ENCODE measurements at regions not wholly inside any gene's neighbourhood (a gene's known extent, or its start where the extent isn't known, plus 50 kb on each side); places are given as distances from the start of the nearest gene placed in this dataset.

DNA sequence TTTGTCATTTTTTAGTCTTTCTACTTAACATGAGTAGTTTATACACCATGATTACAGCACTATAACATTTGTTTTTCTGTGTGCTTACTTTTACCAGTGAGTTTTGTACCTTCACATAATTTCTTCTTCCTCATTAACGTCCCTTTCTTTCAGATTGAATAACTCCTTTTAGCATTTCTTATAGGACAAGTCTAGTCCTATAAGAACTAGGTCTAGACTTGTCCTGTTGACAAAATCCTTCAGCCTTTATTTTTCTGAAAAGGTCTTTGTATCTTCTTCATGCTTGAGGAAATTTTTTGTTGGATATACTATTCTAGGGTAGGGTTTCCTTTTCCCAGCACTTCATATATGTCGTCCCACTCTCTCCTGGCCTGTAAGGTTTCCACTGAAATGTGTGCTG is 253.3 kb upstream of the ARHGAP24 start:
- Mint-ChIP-seq H3K36me3 (no peaks in the 10 kb centered on the region), H3K9me3 (peaks cover 14% of the 10 kb centered on the region), H3K27ac (no peak overlapping the region), H3K4me1 (no peaks in the 10 kb centered on the region), H3K4me3 (no peak overlapping the region), H3K27me3 (no peaks in the 10 kb centered on the region)
- no peak for DNase-seq
- CTCF ChIA-PET: no interaction called here

DNA sequence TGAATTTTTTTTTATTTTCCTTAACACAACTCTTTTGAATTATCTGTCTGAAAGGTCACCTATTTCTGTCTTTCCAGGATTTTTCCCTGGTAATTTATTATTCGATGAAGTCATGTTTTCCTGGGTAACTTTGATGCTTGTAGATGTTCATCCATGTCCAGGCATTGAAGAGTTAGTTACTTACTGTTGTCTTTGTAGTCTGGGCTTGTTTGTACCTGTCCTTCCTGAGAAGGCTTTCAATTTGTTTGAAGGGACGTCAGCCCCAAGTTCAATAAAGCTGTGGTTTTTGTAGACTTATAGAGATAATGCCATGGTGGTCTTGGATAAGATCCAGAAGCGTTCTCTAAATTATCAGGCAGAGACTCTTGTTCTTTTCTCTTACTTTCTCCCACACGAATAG is 252.4 kb upstream of the ARHGAP24 start:
- CTCF ChIA-PET: no interaction called here
- H3K27me3 Mint-ChIP-seq: no peaks in the 10 kb centered on the region
- peaks cover 6% of the 10 kb centered on the region for H3K9me3 Mint-ChIP-seq
- H3K4me3 Mint-ChIP-seq: no peak overlapping the region
- no peak for DNase-seq
- H3K27ac Mint-ChIP-seq: no peak overlapping the region
- no peaks in the 10 kb centered on the region for H3K36me3 Mint-ChIP-seq
- no peaks in the 10 kb centered on the region for H3K4me1 Mint-ChIP-seq

GRCh38 chr4:85228264-85228663 is 246.7 kb upstream of the ARHGAP24 start:
- DNase-seq: no peak
- Mint-ChIP-seq H3K4me3 (no peak overlapping the region), H3K27ac (no peak overlapping the region), H3K27me3 (no peaks in the 10 kb centered on the region), H3K4me1 (no peaks in the 10 kb centered on the region), H3K36me3 (no peaks in the 10 kb centered on the region), H3K9me3 (no peaks in the 10 kb centered on the region)
- CTCF ChIA-PET: no interaction called here

DNA sequence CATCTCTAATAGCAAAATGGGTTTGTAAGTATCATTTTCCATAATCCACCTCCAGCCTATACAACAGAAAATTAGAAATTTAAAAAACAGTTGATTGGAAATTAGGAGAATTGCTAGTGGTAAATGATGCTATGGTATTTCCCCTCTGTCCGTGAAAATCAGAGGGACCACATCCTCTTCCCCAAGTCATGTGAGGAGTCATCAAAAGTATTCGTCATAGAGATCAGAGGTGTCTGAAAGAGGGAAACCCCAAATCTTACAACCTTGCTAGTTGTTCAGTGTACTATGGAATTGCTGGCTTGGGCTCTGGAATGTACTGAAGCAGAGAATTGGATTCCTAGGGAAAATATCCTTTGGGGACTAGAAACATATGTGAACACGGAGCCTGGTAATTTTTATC is 241.4 kb upstream of the ARHGAP24 start:
- Mint-ChIP-seq H3K9me3 (no peaks in the 10 kb centered on the region), H3K27ac (no peak overlapping the region), H3K27me3 (no peaks in the 10 kb centered on the region), H3K4me3 (no peak overlapping the region), H3K4me1 (no peaks in the 10 kb centered on the region), H3K36me3 (no peaks in the 10 kb centered on the region)
- CTCF ChIA-PET: no interaction called here
- DNase-seq: no peak

DNA sequence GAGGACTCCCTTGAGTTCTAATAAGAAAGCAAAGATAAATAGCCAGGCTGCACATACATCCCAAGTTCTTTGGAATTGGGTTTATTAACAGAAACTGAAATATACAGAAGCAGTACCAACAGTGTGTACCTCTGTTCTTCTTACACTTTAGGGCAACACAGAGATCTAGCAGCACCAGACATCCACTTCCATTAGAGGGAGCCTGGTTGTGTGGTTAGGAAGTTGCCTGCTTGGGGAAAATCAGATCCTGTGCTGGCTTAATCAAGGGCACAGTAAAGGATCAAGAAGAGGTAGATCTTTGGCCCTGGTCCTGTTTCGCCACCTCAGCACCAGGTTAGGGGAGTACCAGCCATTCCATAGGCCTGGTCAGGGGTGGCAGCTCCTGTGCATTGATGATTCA is 231.1 kb upstream of the ARHGAP24 start:
- CTCF ChIA-PET: interaction anchor here (0.8 kb wide), 1 partner anchor 91 kb away, joined by 3 read pairs; no protein-coding TSS in a partner anchor
- H3K4me3 Mint-ChIP-seq: no peak overlapping the region
- peaks cover 2% of the 10 kb centered on the region for H3K9me3 Mint-ChIP-seq
- H3K27ac Mint-ChIP-seq: no peak overlapping the region
- no peaks in the 10 kb centered on the region for H3K27me3 Mint-ChIP-seq
- H3K36me3 Mint-ChIP-seq: no peaks in the 10 kb centered on the region
- DNase-seq: no peak
- no peaks in the 10 kb centered on the region for H3K4me1 Mint-ChIP-seq

DNA sequence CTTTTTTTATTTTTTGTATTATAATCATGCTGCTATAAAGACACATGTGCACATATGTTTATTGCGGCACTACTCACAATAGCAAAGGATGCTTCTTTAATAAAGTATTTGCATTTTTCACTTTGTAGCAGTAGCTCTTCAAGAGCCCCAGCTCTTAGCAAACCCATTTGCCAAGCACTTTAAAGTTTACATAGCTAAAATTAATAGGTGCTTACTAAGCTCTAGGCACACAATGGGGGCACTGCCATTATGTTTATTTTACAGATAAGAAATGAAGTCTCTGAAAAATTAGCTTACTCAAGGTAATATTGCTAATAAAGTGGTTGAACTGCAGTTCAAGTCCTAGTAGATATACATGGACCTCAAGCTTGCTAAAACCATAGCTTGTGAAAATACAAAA is 230.3 kb upstream of the ARHGAP24 start:
- peaks cover 2% of the 10 kb centered on the region for H3K9me3 Mint-ChIP-seq
- no peak overlapping the region for H3K27ac Mint-ChIP-seq
- no peaks in the 10 kb centered on the region for H3K36me3 Mint-ChIP-seq
- H3K4me3 Mint-ChIP-seq: no peak overlapping the region
- CTCF ChIA-PET: interaction anchor here (0.8 kb wide), 1 partner anchor 92 kb away, joined by 3 read pairs; no protein-coding TSS in a partner anchor
- no peaks in the 10 kb centered on the region for H3K4me1 Mint-ChIP-seq
- H3K27me3 Mint-ChIP-seq: no peaks in the 10 kb centered on the region
- DNase-seq: no peak

DNA sequence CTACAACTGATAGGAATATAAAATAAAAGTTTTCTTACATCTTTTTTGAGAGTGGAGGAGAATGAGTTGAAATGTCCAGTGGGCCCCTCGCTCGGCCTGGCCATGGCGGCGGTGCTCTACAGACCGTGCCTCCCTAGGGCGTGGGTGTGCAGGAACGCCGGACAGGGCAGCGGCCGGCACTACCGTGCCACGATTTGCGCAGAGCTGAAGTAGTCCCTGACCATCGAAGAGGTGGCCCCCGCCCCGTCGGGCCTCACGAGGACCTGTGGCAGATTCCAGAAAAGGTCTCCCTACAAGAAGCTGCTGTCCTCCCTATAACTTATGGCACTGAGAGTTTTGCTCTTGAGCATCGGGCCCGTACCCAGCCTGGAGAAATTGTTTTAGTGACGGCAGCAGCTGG is 228.9 kb upstream of the ARHGAP24 start:
- no peaks in the 10 kb centered on the region for H3K36me3 Mint-ChIP-seq
- DNase-seq: no peak
- no peak overlapping the region for H3K27ac Mint-ChIP-seq
- H3K4me3 Mint-ChIP-seq: no peak overlapping the region
- no peaks in the 10 kb centered on the region for H3K4me1 Mint-ChIP-seq
- no peaks in the 10 kb centered on the region for H3K27me3 Mint-ChIP-seq
- CTCF ChIA-PET: no interaction called here
- peaks cover 2% of the 10 kb centered on the region for H3K9me3 Mint-ChIP-seq

DNA sequence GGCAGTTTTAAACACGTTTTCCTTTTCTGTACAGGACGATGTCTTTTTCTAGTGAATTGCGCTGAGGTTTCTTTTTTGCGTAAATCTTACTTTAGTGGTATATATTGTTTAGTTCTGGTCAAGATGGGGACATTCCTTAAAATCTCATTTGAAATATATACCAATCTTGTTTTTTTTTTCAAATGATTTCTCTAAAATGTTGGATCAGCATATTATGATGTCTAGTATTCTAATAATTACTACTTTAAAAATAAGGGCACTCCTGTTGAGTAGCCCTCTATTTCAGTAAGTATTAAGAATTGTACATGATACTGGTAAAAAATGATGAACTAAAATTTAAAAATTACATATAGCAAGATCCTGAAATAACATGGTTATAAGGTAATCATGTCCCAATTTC is 224.1 kb upstream of the ARHGAP24 start:
- H3K27me3 Mint-ChIP-seq: no peaks in the 10 kb centered on the region
- H3K27ac Mint-ChIP-seq: no peak overlapping the region
- no peak for DNase-seq
- no peak overlapping the region for H3K4me3 Mint-ChIP-seq
- no peaks in the 10 kb centered on the region for H3K4me1 Mint-ChIP-seq
- CTCF ChIA-PET: no interaction called here
- H3K36me3 Mint-ChIP-seq: no peaks in the 10 kb centered on the region
- H3K9me3 Mint-ChIP-seq: peaks cover 4% of the 10 kb centered on the region

GRCh38 chr4:85257817-85258370 is 217.1 kb upstream of the ARHGAP24 start:
- Mint-ChIP-seq H3K4me3 (no peak overlapping the region), H3K9me3 (peaks cover 1% of the 10 kb centered on the region), H3K36me3 (no peaks in the 10 kb centered on the region), H3K4me1 (no peaks in the 10 kb centered on the region), H3K27ac (no peak overlapping the region), H3K27me3 (no peaks in the 10 kb centered on the region)
- no peak for DNase-seq
- CTCF ChIA-PET: no interaction called here

DNA sequence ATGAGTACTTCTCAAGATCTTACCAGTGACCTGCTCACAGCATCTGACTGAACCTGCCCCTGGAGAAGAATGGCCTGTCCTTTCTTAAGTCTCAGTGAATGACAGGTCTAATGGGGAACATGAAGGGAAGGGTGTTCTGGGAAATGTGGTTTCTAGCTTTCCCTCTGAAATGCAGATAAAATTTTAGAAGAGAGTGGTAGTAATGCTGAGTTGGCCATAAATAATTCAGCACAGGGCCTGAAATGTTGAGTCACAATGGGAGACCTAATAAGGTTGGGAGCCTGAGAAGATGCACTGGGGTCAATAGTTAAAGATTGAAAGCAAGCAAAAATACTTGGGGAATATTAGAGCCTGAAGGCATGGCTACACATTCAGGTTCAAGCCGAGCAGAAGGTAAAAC is 214.9 kb upstream of the ARHGAP24 start:
- no peak overlapping the region for H3K27ac Mint-ChIP-seq
- H3K27me3 Mint-ChIP-seq: no peaks in the 10 kb centered on the region
- no peak for DNase-seq
- H3K4me1 Mint-ChIP-seq: no peaks in the 10 kb centered on the region
- no peaks in the 10 kb centered on the region for H3K36me3 Mint-ChIP-seq
- CTCF ChIA-PET: no interaction called here
- no peaks in the 10 kb centered on the region for H3K9me3 Mint-ChIP-seq
- no peak overlapping the region for H3K4me3 Mint-ChIP-seq

- no peak for DNase-seq
- H3K27ac Mint-ChIP-seq: no peak overlapping the region
- H3K36me3 Mint-ChIP-seq: no peaks in the 10 kb centered on the region
- no peaks in the 10 kb centered on the region for H3K4me1 Mint-ChIP-seq
- H3K27me3 Mint-ChIP-seq: no peaks in the 10 kb centered on the region
- H3K9me3 Mint-ChIP-seq: no peaks in the 10 kb centered on the region
- no peak overlapping the region for H3K4me3 Mint-ChIP-seq
- CTCF ChIA-PET: no interaction called here
These were observed 209.7 kb upstream of the ARHGAP24 start for GRCh38 chr4:85265234-85265633.

DNA sequence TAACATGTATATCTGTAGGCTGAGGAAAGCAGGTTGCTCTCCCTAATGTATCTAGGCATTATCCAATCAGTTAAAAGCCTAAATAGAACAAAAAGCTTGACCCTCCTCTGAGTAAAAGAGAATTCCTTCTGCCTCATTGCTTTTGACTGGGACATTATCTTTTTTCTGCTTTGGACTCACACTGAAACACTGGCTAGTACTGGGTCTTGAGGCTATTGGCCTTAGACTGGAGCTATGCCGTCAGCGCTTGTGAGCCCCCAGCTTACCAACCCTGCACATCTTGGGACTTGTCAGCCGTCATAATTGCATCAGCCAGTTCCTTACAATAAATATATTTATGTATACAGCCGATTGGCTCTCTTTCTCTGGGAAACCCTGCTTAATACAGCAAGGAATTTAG is 206.8 kb upstream of the ARHGAP24 start:
- Mint-ChIP-seq H3K27ac (no peak overlapping the region), H3K36me3 (no peaks in the 10 kb centered on the region), H3K4me3 (no peak overlapping the region), H3K27me3 (no peaks in the 10 kb centered on the region), H3K9me3 (no peaks in the 10 kb centered on the region), H3K4me1 (no peaks in the 10 kb centered on the region)
- DNase-seq: no peak
- CTCF ChIA-PET: no interaction called here

- Mint-ChIP-seq H3K4me1 (no peaks in the 10 kb centered on the region), H3K9me3 (no peaks in the 10 kb centered on the region), H3K4me3 (no peak overlapping the region), H3K27me3 (no peaks in the 10 kb centered on the region), H3K36me3 (no peaks in the 10 kb centered on the region), H3K27ac (no peak overlapping the region)
- no peak for DNase-seq
- CTCF ChIA-PET: no interaction called here
These were observed 206.0 kb upstream of the ARHGAP24 start for GRCh38 chr4:85268961-85269360.

- H3K27ac Mint-ChIP-seq: no peak overlapping the region
- H3K4me1 Mint-ChIP-seq: no peaks in the 10 kb centered on the region
- H3K36me3 Mint-ChIP-seq: no peaks in the 10 kb centered on the region
- CTCF ChIA-PET: no interaction called here
- H3K4me3 Mint-ChIP-seq: no peak overlapping the region
- no peaks in the 10 kb centered on the region for H3K27me3 Mint-ChIP-seq
- DNase-seq: no peak
- H3K9me3 Mint-ChIP-seq: no peaks in the 10 kb centered on the region
These were observed 200.0 kb upstream of the ARHGAP24 start for GRCh38 chr4:85274955-85275354.

- no peak for DNase-seq
- no peak overlapping the region for H3K4me3 Mint-ChIP-seq
- H3K27me3 Mint-ChIP-seq: no peaks in the 10 kb centered on the region
- no peak overlapping the region for H3K27ac Mint-ChIP-seq
- no peaks in the 10 kb centered on the region for H3K9me3 Mint-ChIP-seq
- CTCF ChIA-PET: no interaction called here
- no peaks in the 10 kb centered on the region for H3K36me3 Mint-ChIP-seq
- H3K4me1 Mint-ChIP-seq: no peaks in the 10 kb centered on the region
These were observed 194.0 kb upstream of the ARHGAP24 start for GRCh38 chr4:85280963-85281362.

DNA sequence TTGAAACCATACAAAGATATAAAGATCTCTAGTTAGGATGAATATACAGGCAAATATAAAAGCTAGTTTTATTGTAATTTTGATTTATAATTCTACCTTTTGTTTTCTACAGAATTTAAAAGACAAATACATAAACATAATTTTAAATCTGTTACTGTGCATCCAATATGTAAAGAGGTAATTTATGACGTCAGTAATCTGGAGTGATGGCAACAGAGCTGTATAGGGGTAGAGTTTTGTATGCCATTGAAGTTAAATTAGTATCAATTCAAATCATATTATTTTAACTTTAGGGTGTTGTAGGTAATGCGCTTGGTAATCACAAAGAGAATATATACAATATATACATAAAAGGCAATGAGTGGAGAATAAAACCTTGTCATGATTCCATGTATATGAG is 183.7 kb upstream of the ARHGAP24 start:
- DNase-seq: no peak
- no peak overlapping the region for H3K4me3 Mint-ChIP-seq
- H3K27ac Mint-ChIP-seq: no peak overlapping the region
- H3K36me3 Mint-ChIP-seq: no peaks in the 10 kb centered on the region
- CTCF ChIA-PET: no interaction called here
- H3K9me3 Mint-ChIP-seq: peaks cover 2% of the 10 kb centered on the region
- H3K4me1 Mint-ChIP-seq: no peaks in the 10 kb centered on the region
- H3K27me3 Mint-ChIP-seq: no peaks in the 10 kb centered on the region
